SJSA1 (cell line): ENCODE measurements at regions not wholly inside any gene's neighbourhood (a gene's known extent, or its start where the extent isn't known, plus 50 kb on each side); places are given as distances from the start of the nearest gene placed in this dataset.

Source experiments
- DNase-seq, 2 experiments: peaks; one replicate each; pipeline ENCODE4 v3.0.0-alpha.2; 2015 to 2020; ENCODE audit warnings: low spot score in 2 of 2, low read depth in 1 of 2
- H3K27ac ChIP-seq: fragments of 250-450 bp; sonication (Bioruptor Pico); 2 replicates; pipeline ENCODE4 v1.5.1; 2020; ENCODE audit warnings: mild to moderate bottlenecking, moderate library complexity
- H3K27me3 ChIP-seq: fragments of 250-450 bp; sonication (Bioruptor Pico); replicated peaks from 2 replicates; pipeline ENCODE4 v1.5.1; 2020; ENCODE audit warnings: mild to moderate bottlenecking, moderate library complexity
- H3K36me3 ChIP-seq: fragments of 250-450 bp; sonication (Bioruptor Pico); 2 replicates; pipeline ENCODE4 v1.5.1; 2020; ENCODE audit warnings: mild to moderate bottlenecking
- H3K4me1 ChIP-seq: fragments of 250-450 bp; sonication (Bioruptor Pico); replicated peaks from 2 replicates; pipeline ENCODE4 v1.6.1; 2021; ENCODE audit warnings: mild to moderate bottlenecking
- H3K4me3 ChIP-seq: fragments of 250-450 bp; sonication (Bioruptor Pico); 2 replicates; pipeline ENCODE4 v1.5.1; 2020; ENCODE audit warnings: mild to moderate bottlenecking
- H3K9me3 ChIP-seq: fragments of 250-450 bp; sonication (Bioruptor Pico); replicated peaks from 2 replicates; pipeline ENCODE4 v1.5.1; 2020; ENCODE audit warnings: mild to moderate bottlenecking

- Histone ChIP-seq H3K36me3 (no peaks in the 10 kb centered on the region), H3K4me1 (peaks cover 6% of the 10 kb centered on the region), H3K9me3 (no peaks in the 10 kb centered on the region; the same call in 1 of the 2 replicates), H3K4me3 (no peak overlapping the region), H3K27me3 (no peaks in the 10 kb centered on the region; the same call in 1 of the 2 replicates), H3K27ac (no peak overlapping the region)
- DNase-seq = no peak
These were observed 83.3 kb upstream of the APCDD1 start for GRCh38 chr18:10371165-10371564.

GRCh38 chr18:10374195-10374594 lies 80.2 kb upstream of the APCDD1 start:
- no peak for DNase-seq
- no peak overlapping the region for H3K4me3 ChIP-seq
- no peaks in the 10 kb centered on the region for H3K36me3 ChIP-seq
- peaks cover 37% of the 10 kb centered on the region for H3K4me1 ChIP-seq
- H3K27me3 ChIP-seq = no peaks in the 10 kb centered on the region
- H3K27ac ChIP-seq = no peak overlapping the region
- no peaks in the 10 kb centered on the region for H3K9me3 ChIP-seq

GRCh38 chr18:10374636-10375293 lies 79.7 kb upstream of the APCDD1 start:
- peaks cover 42% of the 10 kb centered on the region for H3K4me1 ChIP-seq
- H3K9me3 ChIP-seq = no peaks in the 10 kb centered on the region
- DNase-seq = no peak
- no peak overlapping the region for H3K4me3 ChIP-seq
- H3K27me3 ChIP-seq = no peaks in the 10 kb centered on the region
- no peak overlapping the region for H3K27ac ChIP-seq
- H3K36me3 ChIP-seq = no peaks in the 10 kb centered on the region

GRCh38 chr18:10376731-10377130 lies 77.7 kb upstream of the APCDD1 start:
- DNase-seq = peak; percentile 60 to 64
- peaks cover 45% of the 10 kb centered on the region for H3K4me1 ChIP-seq
- H3K4me3 ChIP-seq = no peak overlapping the region
- H3K27ac ChIP-seq = no peak overlapping the region
- H3K27me3 ChIP-seq = no peaks in the 10 kb centered on the region
- H3K9me3 ChIP-seq = no peaks in the 10 kb centered on the region
- H3K36me3 ChIP-seq = no peaks in the 10 kb centered on the region

GRCh38 chr18:10377956-10378355 lies 76.5 kb upstream of the APCDD1 start:
- Histone ChIP-seq H3K36me3 (no peaks in the 10 kb centered on the region), H3K4me1 (peaks cover 45% of the 10 kb centered on the region), H3K27me3 (no peaks in the 10 kb centered on the region), H3K4me3 (no peak overlapping the region), H3K27ac (peak overlapping the region; percentile 36), H3K9me3 (no peaks in the 10 kb centered on the region)
- peak in 1 of 2 experiments; percentile 66 for DNase-seq

GRCh38 chr18:10378688-10379420 lies 75.6 kb upstream of the APCDD1 start:
- Histone ChIP-seq H3K36me3 (no peaks in the 10 kb centered on the region), H3K4me1 (peaks cover 45% of the 10 kb centered on the region), H3K9me3 (no peaks in the 10 kb centered on the region), H3K27me3 (no peaks in the 10 kb centered on the region), H3K4me3 (no peak overlapping the region), H3K27ac (peak overlapping the region; percentile 28)
- peak in 1 of 2 experiments; percentile 33 for DNase-seq

GRCh38 chr18:10379522-10379921 lies 74.9 kb upstream of the APCDD1 start:
- Histone ChIP-seq H3K36me3 (no peaks in the 10 kb centered on the region), H3K4me3 (no peak overlapping the region), H3K4me1 (peaks cover 42% of the 10 kb centered on the region), H3K9me3 (no peaks in the 10 kb centered on the region), H3K27ac (peak overlapping the region; percentile 28; the same call in 1 of the 2 replicates), H3K27me3 (no peaks in the 10 kb centered on the region)
- DNase-seq = peak in 1 of 2 experiments; percentile 18

- H3K9me3 ChIP-seq = no peaks in the 10 kb centered on the region
- no peaks in the 10 kb centered on the region for H3K27me3 ChIP-seq
- no peaks in the 10 kb centered on the region for H3K36me3 ChIP-seq
- H3K27ac ChIP-seq = no peak overlapping the region
- DNase-seq = no peak
- H3K4me3 ChIP-seq = no peak overlapping the region
- H3K4me1 ChIP-seq = peaks cover 35% of the 10 kb centered on the region
These were observed 72.9 kb upstream of the APCDD1 start for GRCh38 chr18:10381516-10381915.

- no peak for DNase-seq
- no peaks in the 10 kb centered on the region for H3K9me3 ChIP-seq
- no peak overlapping the region for H3K4me3 ChIP-seq
- peaks cover 31% of the 10 kb centered on the region for H3K4me1 ChIP-seq
- H3K36me3 ChIP-seq = no peaks in the 10 kb centered on the region
- no peaks in the 10 kb centered on the region for H3K27me3 ChIP-seq
- no peak overlapping the region for H3K27ac ChIP-seq
These were observed 72.5 kb upstream of the APCDD1 start for GRCh38 chr18:10381951-10382350.

- H3K27ac ChIP-seq = no peak overlapping the region
- H3K4me3 ChIP-seq = no peak overlapping the region
- no peaks in the 10 kb centered on the region for H3K36me3 ChIP-seq
- no peaks in the 10 kb centered on the region for H3K4me1 ChIP-seq
- no peaks in the 10 kb centered on the region for H3K9me3 ChIP-seq
- no peaks in the 10 kb centered on the region for H3K27me3 ChIP-seq
- DNase-seq = no peak
These were observed 68.4 kb upstream of the APCDD1 start for GRCh38 chr18:10386049-10386448.

GRCh38 chr18:10386956-10387355 lies 67.5 kb upstream of the APCDD1 start:
- Histone ChIP-seq H3K27ac (no peak overlapping the region), H3K36me3 (no peaks in the 10 kb centered on the region), H3K4me3 (no peak overlapping the region), H3K27me3 (no peaks in the 10 kb centered on the region), H3K4me1 (no peaks in the 10 kb centered on the region), H3K9me3 (no peaks in the 10 kb centered on the region)
- no peak for DNase-seq

GRCh38 chr18:10387399-10387798 lies 67.0 kb upstream of the APCDD1 start:
- Histone ChIP-seq H3K36me3 (no peaks in the 10 kb centered on the region), H3K4me1 (no peaks in the 10 kb centered on the region), H3K4me3 (no peak overlapping the region), H3K27me3 (no peaks in the 10 kb centered on the region), H3K27ac (no peak overlapping the region), H3K9me3 (no peaks in the 10 kb centered on the region)
- no peak for DNase-seq

- no peaks in the 10 kb centered on the region for H3K36me3 ChIP-seq
- H3K4me1 ChIP-seq = no peaks in the 10 kb centered on the region
- H3K4me3 ChIP-seq = no peak overlapping the region
- no peak for DNase-seq
- no peak overlapping the region for H3K27ac ChIP-seq
- H3K9me3 ChIP-seq = no peaks in the 10 kb centered on the region
- H3K27me3 ChIP-seq = no peaks in the 10 kb centered on the region
These were observed 66.1 kb upstream of the APCDD1 start for GRCh38 chr18:10388373-10388772.

GRCh38 chr18:10391506-10391905 lies 62.9 kb upstream of the APCDD1 start:
- no peaks in the 10 kb centered on the region for H3K4me1 ChIP-seq
- no peaks in the 10 kb centered on the region for H3K9me3 ChIP-seq
- no peaks in the 10 kb centered on the region for H3K36me3 ChIP-seq
- no peaks in the 10 kb centered on the region for H3K27me3 ChIP-seq
- no peak for DNase-seq
- H3K4me3 ChIP-seq = no peak overlapping the region
- H3K27ac ChIP-seq = no peak overlapping the region
